Cardiac muscle cell (in vitro differentiated cells and primary cell): ENCODE measurements at regions not wholly inside any gene's neighbourhood (a gene's known extent, or its start where the extent isn't known, plus 50 kb on each side); places are given as distances from the start of the nearest gene placed in this dataset.
A peak's percentile ranks its signal among the peaks of the same experiment; 100 is the strongest.
"Not testable (repeated sequence)": the region's sequence is repeated elsewhere in the genome, so short reads cannot be mapped to it uniquely, and the experiment has no call there.

Experiments used
- DNase-seq, 2 donors: peaks; one replicate each; pipeline versions ENCODE4 v3.0.0 to v3.0.0-alpha.2; 2010 to 2017; ENCODE audit warnings: low read depth in 1 of 2, low spot score in 1 of 2
- H3K27ac ChIP-seq: fragments of 200-600 bp; sonication (generic); 2 replicates; pipeline ENCODE4 v1.5.1; 2016
- H3K27me3 ChIP-seq: fragments of 200-600 bp; sonication (generic); 2 replicates; pipeline ENCODE4 v1.6.0; 2016; ENCODE audit warnings: control low read depth
- H3K36me3 ChIP-seq: fragments of 200-600 bp; sonication (generic); 2 replicates; pipeline ENCODE4 v1.5.1; 2016; ENCODE audit warnings: control low read depth
- H3K4me1 ChIP-seq: fragments of 200-600 bp; sonication (generic); 2 replicates; pipeline ENCODE4 v1.8.1; 2017; ENCODE audit warnings: low read depth, mild to moderate bottlenecking, mixed run types
- H3K4me3 ChIP-seq: fragments of 200-600 bp; sonication (generic); 2 replicates; pipeline ENCODE4 v1.5.1; 2016; ENCODE audit warnings: mild to moderate bottlenecking
- H3K9me3 ChIP-seq: fragments of 200-600 bp; sonication (generic); 2 replicates; pipeline ENCODE4 v1.5.1; 2017; ENCODE audit warnings: low read depth, mild to moderate bottlenecking, control low read depth
- CTCF ChIP-seq: IDR thresholded peaks from 2 replicates; pipeline ENCODE4 v1.5.1; 2012; ENCODE audit warnings: low read depth, mild to moderate bottlenecking, low read length

- H3K9me3 ChIP-seq, H3K27ac ChIP-seq, H3K27me3 ChIP-seq, DNase-seq, H3K4me3 ChIP-seq, H3K4me1 ChIP-seq, H3K36me3 ChIP-seq: not testable (repeated sequence)
Observed at GRCh38 chr7:97928844-97929243, 56.6 kb upstream of the ASNS start.

GRCh38 chr7:97927790-97928748 is 55.9 kb upstream of the ASNS start:
- peak overlapping the region; percentile 73 for H3K4me3 ChIP-seq
- not testable (repeated sequence) for H3K36me3 ChIP-seq, H3K9me3 ChIP-seq, H3K4me1 ChIP-seq, H3K27me3 ChIP-seq, H3K27ac ChIP-seq
- DNase-seq, result peak; percentile 28 to 71
- peak; percentile 47 for TF ChIP-seq CTCF
